ENCODE measurements at regions not wholly inside any gene's neighbourhood (a gene's known extent, or its start where the extent isn't known, plus 50 kb on each side); places are given as distances from the start of the nearest gene placed in this dataset.

GRCh38 chr2:208937521-208937920 is 486.3 kb upstream of the MAP2 start:
- no peak for ATAC-seq

GRCh38 chr2:208939852-208940251 is 484.0 kb upstream of the MAP2 start:
- Histone ChIP-seq H3K4me1 (no peaks in the 10 kb centered on the region), H3K4me3 (no peak overlapping the region), H3K27ac (no peak overlapping the region), H3K27me3 (no peaks in the 10 kb centered on the region), H3K9me3 (no peaks in the 10 kb centered on the region), H3K36me3 (no peaks in the 10 kb centered on the region)
- WGBS, 2 donors (ENCODE audit: low coverage in 1 of 2), result 80 to 100% methylated on average over 1 of the region's 1 CpG
- ATAC-seq, result no peak
- TF ChIP-seq EP300 (IDR thresholded peaks at IDR 0.05) (no peak), CTCF (IDR thresholded peaks at IDR 0.05) (no peak), POLR2AphosphoS5 (IDR thresholded peaks at IDR 0.05) (no peak), POLR2A (IDR thresholded peaks at IDR 0.05) (no peak)

More at GRCh38 chr2:208937521-208937920, 486.3 kb upstream of the MAP2 start:
- Histone ChIP-seq H3K36me3 (no peaks in the 10 kb centered on the region), H3K9me3 (no peaks in the 10 kb centered on the region), H3K4me3 (no peak overlapping the region), H3K27ac (no peak overlapping the region), H3K27me3 (no peaks in the 10 kb centered on the region), H3K4me1 (no peaks in the 10 kb centered on the region)
- TF ChIP-seq CTCF (IDR thresholded peaks at IDR 0.05) (no peak), EP300 (IDR thresholded peaks at IDR 0.05) (no peak), POLR2A (IDR thresholded peaks at IDR 0.05) (no peak), POLR2AphosphoS5 (IDR thresholded peaks at IDR 0.05) (no peak)
- 50 to 53% methylated on average over 1 of the region's 1 CpG for WGBS, 2 donors (ENCODE audit: low coverage in 1 of 2)

GRCh38 chr2:208945719-208946256 is 478.1 kb upstream of the MAP2 start:
- H3K9me3 ChIP-seq, result no peaks in the 10 kb centered on the region
- H3K36me3 ChIP-seq, result no peaks in the 10 kb centered on the region
- WGBS, 2 donors (ENCODE audit: low coverage in 1 of 2), result 59 to 77% methylated on average over 4 to 8 of the region's 8 CpGs
- H3K4me3 ChIP-seq, result no peak overlapping the region
- no peak overlapping the region for H3K27ac ChIP-seq
- no peak for ATAC-seq
- H3K27me3 ChIP-seq, result no peaks in the 10 kb centered on the region
- TF ChIP-seq EP300 (IDR thresholded peaks at IDR 0.05) (no peak), POLR2AphosphoS5 (IDR thresholded peaks at IDR 0.05) (no peak), POLR2A (IDR thresholded peaks at IDR 0.05) (no peak), CTCF (IDR thresholded peaks at IDR 0.05) (no peak)
- no peaks in the 10 kb centered on the region for H3K4me1 ChIP-seq

- Histone ChIP-seq H3K9me3 (no peaks in the 10 kb centered on the region), H3K27ac (no peak overlapping the region), H3K36me3 (no peaks in the 10 kb centered on the region), H3K4me1 (no peaks in the 10 kb centered on the region), H3K4me3 (no peak overlapping the region), H3K27me3 (no peaks in the 10 kb centered on the region)
- TF ChIP-seq CTCF (IDR thresholded peaks at IDR 0.05), result no peak
- TF ChIP-seq EP300 (IDR thresholded peaks at IDR 0.05), result no peak
- TF ChIP-seq POLR2AphosphoS5 (IDR thresholded peaks at IDR 0.05), result no peak
- no peak for TF ChIP-seq POLR2A (IDR thresholded peaks at IDR 0.05)
- ATAC-seq, result no peak
- 44 to 75% methylated on average over 1 of the region's 1 CpG for WGBS, 2 donors (ENCODE audit: low coverage in 1 of 2)
Observed at GRCh38 chr2:208948073-208948472, 475.8 kb upstream of the MAP2 start.

GRCh38 chr2:208970070-208970469 is 453.8 kb upstream of the MAP2 start:
- H3K27me3 ChIP-seq, result no peaks in the 10 kb centered on the region
- H3K9me3 ChIP-seq, result no peaks in the 10 kb centered on the region
- no peaks in the 10 kb centered on the region for H3K36me3 ChIP-seq
- WGBS, 2 donors (ENCODE audit: low coverage in 1 of 2), result 68 to 89% methylated on average over 3 to 4 of the region's 4 CpGs
- no peaks in the 10 kb centered on the region for H3K4me1 ChIP-seq
- no peak overlapping the region for H3K4me3 ChIP-seq
- no peak overlapping the region for H3K27ac ChIP-seq
- ATAC-seq, result no peak
- TF ChIP-seq CTCF (IDR thresholded peaks at IDR 0.05) (no peak), POLR2A (IDR thresholded peaks at IDR 0.05) (no peak), POLR2AphosphoS5 (IDR thresholded peaks at IDR 0.05) (no peak), EP300 (IDR thresholded peaks at IDR 0.05) (no peak)
